SH-SY5Y (cell line): ENCODE measurements at regions not wholly inside any gene's neighbourhood (a gene's known extent, or its start where the extent isn't known, plus 50 kb on each side); places are given as distances from the start of the nearest gene placed in this dataset.

Experiments used
- GATA2 ChIP-seq: IDR thresholded peaks from 2 replicates; pipeline ENCODE4 v1.6.1; 2011; ENCODE audit warnings: mild to moderate bottlenecking, low read depth, low read length
- GATA3 ChIP-seq: IDR thresholded peaks from 2 replicates; pipeline ENCODE4 v1.6.1; 2011; ENCODE audit warnings: low read depth, mild to moderate bottlenecking, low read length, moderate library complexity

GRCh38 chr11:70788248-70789022 lies 390.1 kb downstream of the CTTN start:
- TF ChIP-seq GATA2, result no peak
- no peak for TF ChIP-seq GATA3
